ENCODE measurements at regions not wholly inside any gene's neighbourhood (a gene's known extent, or its start where the extent isn't known, plus 50 kb on each side); places are given as distances from the start of the nearest gene placed in this dataset.
"Not testable (repeated sequence)": the region's sequence is repeated elsewhere in the genome, so short reads cannot be mapped to it uniquely, and the experiment has no call there.

DNA sequence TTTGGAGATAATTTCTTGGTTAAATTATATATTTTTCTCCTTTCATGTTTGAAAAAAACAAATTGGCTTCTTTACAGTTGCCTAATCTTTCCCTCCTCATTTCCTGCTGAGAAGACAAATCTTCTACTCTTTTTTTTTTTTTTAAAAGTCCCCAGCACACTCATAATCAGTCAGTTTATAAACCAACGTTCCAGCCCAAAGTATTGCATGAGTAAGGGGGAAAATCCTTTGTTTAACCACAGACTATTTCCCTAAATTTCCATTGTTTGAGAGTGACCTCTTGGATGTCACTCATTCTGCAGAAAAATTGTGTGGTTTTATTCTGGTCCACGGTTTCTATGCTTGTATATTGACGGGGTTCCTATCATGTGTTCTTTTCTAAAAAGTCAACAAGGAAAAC lies 55.1 kb upstream of the TLR4 start:
- no peak for DNase-seq

DNA sequence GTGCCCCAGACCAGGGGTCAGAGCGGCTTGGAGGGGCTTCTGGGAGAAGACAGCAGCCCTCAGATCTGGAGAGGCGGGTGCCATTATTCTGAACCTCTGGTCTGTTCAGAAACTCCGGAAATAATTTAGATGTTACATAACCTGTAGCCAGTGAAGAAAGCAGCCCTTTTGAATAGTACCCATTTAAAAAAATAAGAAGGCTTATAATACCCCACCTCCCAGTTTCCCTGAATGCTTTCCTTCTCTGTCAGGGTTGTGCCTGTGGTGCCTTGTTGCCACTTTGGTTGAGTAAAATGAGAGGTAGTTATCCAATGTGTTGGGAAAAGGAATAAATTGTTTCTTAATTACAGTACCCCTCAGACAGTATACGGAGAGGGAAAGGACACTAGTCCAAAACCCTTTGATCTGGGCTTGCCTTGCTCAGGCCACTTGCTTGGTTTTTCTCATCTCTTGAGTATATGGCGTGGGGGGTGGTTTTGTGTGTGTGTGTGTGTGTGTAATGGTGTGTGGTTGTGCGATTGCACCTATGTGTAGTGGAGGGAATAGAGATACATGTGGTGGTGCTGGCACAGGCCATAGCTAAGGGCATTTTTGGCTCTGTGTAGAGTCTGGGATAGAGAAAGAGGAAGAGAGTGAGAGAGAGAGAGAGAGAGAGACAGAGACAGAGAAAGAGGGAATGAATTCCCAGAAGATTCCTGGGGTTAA lies 59.1 kb upstream of the TLR4 start:
- no peak for DNase-seq

DNA sequence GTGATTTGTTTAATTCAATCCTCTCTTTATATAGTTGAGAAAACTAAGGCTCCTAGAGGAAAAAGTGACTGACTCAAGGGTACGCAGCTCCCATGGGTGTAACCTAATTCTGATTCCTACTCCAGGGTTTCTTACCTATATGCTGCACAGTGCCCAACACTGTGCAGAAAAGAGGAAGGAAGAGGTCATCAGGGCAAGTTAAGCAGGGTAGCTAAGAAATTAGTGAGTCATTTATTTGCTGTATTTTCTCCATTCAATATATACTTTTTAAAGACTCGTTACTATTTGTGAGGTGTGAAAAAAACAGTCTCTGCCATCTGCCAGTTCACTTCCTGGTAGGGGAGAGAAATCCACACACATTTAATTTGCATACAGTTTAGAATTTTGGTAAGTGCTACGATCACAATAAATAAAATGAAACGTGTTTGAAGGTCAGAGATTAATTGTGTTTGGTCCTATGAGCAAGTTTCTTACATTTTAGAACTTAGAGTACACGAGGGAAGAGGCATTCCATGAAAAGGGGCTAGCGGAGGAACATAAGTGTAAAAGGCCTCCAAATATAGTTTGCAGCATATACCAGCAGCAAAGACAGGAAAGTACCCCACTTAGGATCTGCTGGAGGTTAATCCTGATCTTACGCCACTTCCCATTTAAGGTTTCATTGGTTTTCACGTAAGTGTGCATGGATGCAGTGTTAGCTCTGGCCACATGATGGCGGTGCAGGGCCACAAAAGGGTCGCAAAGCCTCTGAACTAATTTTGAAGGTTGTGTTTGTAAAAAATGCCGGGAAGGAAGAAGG lies 59.9 kb upstream of the TLR4 start:
- DNase-seq, result peak; percentile 11

DNA sequence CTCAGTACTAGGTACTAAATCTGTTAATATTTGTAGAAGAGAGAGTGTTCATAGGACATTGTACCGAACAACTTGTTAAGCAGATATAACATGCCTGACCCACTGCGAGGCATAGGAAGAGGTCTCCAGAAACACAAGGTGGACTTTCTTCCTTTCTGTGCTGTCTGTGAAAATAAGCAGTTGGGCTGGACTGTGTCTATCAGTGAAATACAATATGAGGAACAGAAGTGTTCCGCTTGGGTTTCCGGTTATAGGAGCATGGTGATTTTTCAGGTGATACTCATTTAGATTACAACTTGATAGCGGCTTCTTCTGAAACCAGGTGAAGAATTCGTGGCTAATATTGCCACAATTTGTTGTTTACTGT lies 60.9 kb upstream of the TLR4 start:
- no peak for DNase-seq

DNA sequence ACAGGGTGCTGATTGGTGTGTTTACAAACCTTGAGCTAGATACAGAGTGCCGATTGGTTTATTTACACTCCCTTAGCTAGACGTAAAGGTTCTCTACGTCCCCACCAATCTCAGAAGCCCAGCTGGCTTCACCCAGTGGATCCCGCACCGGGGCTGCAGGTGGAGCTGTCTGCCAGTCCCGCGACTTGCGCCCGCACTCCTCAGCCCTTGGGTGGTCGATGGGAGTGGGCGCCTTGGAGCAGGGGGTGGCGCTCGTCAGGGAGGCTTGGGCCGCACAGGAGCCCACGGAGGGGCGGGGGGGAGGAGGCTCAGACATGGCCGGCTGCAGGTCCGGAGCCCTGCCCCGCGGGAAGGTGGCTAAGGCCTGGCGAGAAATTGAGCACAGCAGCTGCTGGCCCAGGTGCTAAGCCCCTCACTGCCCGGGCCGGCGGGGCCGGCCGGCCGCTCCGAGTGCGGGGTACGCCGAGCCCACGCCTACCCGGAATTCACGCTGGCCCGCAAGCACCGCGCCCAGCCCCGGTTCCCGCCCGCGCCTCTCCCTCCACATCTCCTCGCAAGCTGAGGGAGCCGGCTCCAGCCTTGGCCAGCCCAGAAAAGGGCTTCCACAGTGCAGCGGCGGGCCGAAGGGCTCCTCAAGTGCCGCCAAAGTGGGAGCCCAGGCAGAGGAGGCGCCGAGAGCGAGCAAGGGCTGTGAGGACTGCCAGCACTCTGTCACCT lies 61.5 kb upstream of the TLR4 start:
- DNase-seq, result not testable (repeated sequence)

DNA sequence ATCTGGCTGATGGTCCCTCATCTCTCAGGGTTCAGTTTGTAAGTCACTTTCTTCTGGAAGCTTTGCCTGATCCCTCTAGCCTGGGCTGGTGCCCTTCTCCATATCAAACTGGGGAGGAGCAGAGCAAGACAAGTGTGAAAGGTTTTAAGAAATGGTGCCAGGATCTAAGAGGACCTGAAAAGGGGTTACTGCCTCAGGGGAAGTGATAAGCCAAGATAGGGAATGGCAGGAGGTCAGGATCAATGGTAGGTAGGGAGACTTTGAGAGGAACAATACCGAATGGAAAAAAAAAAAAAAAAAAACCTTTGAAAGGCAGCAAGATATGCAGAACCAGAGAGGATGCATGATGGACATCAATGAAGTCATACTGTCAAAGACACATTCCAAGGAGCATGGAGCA lies 67.5 kb upstream of the TLR4 start:
- no peak for DNase-seq

DNA sequence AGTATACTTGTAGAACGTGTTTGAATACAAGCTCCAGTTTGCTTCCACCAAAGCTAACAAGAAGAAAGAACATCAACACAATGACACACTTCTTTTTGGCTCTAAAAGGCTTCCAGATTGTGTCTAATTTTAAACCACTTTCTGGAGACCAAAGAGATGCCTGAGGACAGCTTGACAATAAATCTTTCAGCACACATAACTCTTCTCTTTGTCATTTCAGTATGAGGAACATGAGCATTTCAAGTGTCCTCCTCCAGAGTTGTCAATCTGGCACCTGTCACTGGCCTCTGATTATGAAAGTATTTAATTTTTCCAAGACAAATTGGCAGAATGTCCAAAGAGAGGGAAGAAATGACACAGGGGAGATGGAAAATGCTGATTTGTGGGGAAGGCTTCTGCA lies 79.0 kb upstream of the TLR4 start:
- DNase-seq, result no peak

DNA sequence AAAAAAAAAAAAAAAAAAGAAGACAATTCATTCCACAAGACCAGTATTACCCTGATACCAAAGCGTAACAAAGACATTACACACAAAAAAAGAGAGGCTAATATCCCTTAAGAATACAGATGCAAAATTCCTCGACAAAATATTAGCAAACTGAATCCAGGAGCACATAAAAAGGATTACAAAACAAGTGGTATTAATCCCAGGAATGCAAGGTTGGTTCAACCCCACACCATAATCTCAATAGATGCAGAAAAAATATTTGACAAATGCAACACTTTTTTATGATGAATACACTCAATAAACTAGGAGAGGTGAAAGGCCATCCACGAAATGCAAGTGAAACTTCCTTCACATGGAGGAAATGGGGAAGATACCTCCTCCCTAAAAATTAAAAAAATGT lies 80.1 kb upstream of the TLR4 start:
- no peak for DNase-seq

DNA sequence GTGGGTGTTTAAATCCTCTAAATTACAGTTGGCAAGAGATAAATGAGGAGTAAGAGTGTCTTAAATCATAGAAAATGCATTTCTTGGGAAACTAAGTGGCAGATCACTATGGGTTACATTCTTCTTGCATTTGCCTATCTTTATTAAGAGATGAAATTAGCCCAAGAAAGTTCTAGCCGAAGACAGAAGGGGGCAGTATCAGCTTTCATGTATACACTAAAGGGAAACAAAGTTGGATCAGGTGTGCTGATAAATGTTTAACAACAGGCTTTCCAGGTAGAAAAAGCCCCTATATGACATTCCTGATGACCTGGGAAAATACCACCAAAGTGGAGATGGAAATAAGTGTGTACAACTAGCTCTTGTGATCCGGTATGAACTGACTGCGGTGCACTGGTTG lies 81.9 kb upstream of the TLR4 start:
- DNase-seq, result no peak

DNA sequence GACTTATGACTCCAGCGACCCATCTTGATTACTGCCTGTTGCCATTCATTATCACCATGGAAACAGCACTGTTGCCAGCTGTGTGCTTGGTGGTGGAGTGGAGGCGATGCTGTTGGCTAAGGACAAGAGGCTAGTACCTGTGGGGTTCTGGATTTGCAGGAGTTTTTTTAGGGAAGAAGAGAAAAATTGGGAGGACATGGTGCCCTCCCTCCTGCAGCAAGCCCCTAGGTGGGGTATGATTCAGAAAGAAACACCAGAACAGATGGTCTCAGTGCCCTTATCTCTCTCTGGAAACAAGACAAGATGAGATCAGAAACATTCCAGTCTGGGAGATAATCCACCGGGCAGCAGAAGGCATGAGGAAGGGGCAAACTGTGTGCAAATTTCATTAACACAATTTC lies 87.8 kb upstream of the TLR4 start:
- DNase-seq, result no peak

DNA sequence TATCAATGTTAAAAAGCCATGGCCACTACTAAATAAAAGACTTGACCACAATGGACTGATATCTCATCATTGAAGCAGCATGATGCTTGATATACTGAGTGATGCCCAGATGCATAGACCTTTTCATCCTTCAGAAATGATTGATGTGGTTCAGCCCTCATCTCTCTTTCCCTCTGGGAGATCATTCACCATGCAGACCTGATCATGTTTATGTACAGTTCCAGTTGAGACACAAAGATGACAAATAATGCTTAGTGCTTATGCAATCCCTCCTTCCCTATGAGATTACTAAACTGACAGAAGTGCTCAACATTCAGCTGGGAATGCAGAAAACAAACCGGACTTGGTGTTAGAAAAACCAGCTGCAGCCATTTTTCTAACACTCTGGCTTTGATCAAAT lies 91.9 kb upstream of the TLR4 start:
- DNase-seq, result no peak

DNA sequence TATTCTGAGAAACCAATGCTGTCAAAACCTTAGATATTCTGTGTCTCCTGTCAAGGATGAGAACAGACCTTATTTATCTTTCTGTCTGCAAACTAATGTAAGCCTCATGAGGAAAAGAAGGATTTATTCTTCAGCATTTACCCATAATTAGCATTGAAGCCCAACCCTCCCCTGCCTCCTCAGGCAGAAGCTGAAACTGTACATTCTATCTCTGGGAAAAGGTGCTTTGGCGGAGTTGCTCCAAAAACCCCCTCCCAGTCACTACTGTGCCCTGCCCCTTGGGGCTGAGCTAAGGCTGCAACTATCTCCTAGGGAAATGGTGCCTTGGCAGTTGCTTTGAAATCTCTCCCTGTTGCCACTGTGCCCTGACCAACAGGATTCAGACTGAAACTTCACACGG lies 106.2 kb upstream of the TLR4 start:
- DNase-seq, result no peak

DNA sequence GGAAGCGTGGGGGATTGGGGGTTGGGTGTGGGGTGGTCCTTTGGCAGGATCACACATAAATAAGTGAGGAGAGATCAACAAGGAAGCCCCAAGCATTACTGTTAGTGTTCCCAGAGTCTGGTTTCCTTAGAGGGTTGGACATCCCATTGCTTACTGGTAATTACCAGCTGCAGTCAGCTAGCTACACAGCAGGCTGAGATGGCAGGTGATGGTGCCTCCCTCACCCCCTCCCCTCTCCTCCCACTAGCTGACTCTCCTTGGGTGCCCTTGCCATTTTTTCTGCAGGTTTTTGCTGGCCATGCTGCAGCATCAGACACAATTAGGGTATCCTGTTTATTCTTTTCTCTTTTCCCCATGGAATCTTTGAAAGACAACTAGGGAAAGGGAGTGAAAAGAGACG lies 107.5 kb upstream of the TLR4 start:
- DNase-seq, result no peak

DNA sequence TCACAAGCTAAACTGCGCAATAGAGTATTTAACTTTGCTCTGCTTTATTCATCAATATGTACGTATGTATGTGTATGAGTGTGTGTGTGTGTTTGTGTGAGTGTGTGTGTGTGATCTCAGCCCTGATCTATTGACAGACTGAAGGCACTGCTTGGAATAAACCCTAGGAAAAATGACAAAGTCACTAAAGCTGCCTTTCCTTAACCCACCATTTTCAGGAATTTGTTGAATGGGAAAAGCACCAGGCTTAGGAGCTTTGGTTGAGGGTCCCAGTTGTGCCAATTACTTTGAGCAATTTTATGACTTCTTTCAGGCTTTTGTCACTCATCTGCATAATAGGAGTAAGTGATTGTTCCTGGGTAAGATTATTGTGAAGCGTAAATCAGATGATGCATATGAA lies 108.6 kb upstream of the TLR4 start:
- no peak for DNase-seq

DNA sequence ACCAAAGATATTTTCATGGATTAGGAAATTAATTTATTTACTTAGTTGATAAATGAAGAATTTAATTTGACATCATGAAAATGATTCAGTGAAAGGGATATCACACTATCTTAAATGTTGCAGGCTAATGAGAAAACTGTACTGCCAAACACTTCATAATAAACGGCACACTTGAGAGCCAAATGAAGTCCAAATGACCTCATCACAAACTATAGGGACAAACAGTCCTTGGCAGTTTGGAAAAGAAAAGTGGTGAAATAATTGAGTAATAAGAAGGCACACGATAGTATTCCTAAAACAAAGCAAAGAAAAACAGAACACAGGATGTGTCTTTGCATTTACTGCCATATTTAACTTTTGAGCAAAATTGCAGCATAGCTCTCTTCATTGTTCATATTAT lies 116.9 kb upstream of the TLR4 start:
- no peak for DNase-seq

DNA sequence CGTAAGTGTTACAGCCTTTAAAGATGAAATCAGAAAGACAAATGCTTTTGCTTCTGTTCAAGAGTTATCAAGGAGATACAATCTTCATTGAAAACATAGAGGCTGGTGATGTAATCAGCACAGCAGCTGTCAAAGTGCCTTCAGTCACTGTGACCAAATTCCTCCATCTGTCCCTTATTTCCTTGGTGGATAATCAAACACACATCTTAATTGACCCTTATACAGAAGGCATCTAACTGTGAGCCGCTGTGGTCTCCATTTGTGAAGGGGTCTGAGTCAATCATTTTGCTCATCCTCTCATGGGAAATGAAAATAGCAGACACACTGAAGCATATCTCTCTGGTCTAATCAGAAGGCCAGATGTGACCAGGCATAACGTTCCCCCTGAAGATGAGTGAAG lies 130.1 kb upstream of the TLR4 start:
- DNase-seq, result no peak

DNA sequence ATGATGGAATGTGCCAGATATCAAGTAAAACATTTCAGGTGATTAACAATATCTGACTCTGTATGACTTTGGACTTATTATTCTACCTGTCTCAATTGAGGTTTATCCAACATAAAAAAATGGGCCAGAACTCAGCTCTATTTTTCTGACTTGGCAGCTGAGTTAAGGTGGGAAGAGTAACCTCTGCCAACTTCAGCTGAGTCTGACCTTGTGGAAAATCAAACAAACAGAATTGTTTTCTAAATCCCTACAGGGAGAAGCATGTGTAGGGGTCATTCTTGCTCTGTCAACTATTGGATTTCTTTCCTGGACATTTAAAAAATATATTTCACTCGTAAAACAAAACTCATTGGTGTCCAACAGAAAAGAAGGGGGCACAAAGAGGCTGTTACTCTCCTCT lies 139.4 kb upstream of the TLR4 start:
- DNase-seq, result no peak

DNA sequence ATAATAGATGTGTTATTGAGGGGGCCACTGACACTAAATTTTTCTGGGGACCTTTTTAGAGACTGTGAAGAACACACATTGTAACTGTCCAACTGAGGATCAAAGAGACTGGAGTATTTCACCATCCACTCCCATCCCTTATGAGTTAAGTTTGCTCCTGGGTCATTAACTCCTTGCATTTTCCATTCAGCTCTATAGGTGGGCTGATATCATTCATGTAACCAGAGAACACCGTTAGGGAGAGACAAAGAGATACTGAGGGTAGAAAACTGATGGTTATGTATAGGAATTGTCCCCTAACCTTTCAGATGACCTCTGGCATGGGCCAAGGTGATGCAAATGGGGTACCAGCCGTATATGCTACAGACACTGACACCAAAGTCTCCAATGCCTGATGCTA lies 142.4 kb upstream of the TLR4 start:
- DNase-seq, result no peak

DNA sequence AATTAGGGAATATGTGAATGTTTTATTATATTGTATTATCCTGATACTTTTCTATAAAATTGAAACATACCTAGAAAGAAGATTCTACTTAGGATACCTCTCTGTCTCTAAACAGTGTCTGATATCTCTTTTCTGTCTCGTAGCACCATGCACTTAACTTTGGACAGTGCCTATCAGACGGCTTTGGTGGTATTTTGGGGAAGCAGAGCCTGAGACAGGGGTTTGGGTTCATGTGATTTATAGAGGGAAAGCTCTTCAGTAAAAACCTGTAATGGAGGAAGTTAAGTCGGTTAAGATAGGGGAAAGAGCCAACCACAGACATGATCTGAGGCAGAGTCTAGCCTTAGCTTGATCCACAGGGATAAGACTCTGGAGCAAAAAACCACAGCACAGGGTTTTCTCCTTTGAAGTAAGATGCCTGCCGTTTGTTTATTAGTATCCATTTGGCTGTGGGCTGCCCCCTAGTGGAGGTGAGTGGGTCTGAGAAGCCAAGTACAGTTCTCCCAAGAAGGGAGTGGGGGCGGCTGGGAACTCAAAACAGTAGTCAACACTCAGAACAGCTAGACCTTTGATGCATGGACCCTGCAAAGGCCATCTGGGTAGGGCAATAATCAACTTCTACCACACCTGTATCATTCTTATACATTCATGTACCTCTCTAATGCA lies 141.2 kb upstream of the ASTN2 start:
- DNase-seq, result no peak

DNA sequence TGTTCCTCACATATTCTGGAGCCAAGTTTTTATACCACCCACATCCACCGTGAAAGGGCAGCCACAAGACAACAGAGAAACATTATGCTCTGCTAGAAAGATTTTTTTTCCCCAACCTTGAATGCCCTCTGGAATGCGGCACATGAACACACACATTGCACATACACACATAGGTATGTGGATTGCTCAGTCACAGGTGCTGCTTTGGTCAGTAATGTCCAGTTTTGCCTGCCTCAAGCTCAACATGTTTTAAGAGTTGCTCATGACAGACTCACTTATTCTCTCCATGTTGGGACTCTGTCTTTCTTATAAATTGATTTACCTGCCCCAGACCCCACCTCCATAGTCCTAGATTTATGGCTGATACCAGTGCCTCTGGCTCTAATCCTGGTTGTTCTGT lies 138.0 kb upstream of the ASTN2 start:
- no peak for DNase-seq

DNA sequence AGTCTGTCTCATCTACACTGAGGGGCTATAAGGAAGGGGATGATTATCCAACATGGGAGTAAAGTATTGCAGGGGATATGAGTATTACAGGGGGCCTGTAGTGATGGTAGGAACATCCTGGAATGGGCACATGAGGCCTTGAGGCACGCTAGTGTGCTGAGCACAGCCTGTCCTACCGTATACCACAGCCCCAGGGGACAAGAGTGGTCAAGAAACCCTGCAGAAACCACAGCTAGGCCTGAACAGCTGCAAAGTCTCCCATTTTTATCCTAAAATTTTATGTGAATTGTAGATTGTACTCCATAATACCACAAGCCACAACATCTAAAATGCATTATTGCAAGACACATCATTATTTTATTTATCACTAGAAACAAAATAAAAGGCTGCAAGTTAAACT lies 136.3 kb upstream of the ASTN2 start:
- DNase-seq, result no peak

DNA sequence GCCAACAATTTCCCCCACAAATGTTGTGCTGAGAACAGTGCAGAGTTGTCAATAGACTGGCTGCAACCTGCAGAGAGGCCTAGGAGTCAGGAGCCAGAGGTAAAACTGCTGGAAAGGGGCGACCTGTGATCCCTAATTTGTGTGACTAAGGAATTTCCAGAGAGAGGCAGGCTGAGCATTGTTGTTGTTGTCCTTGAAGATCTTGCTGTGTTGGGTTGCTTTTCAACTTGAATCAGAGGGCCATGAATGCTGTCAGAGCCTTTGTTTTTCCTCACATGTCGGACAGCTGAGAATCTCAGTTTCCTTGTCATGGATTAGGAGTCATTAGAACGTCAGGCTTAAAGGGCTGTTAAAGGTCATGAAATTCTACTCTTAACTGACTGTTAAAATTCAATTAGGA lies 134.6 kb upstream of the ASTN2 start:
- no peak for DNase-seq

DNA sequence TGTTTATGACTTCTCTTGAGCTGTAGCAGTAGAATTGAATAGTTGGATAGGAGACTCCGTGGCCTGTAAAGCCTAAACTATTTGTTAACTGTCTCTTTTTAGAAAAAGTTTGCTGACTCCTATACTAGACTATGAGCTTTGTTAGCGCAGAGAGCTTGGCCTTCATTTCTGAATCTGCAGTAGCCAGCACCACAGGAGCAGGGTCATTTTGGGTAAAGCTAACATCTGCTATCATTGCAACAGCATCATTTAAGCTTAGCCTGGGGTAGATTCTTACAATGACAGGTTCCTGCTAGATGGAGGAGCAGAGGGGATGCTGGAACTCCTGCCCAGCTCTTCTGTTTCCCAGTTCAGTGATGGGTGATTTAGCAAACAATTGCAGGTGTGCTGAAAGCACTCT lies 133.7 kb upstream of the ASTN2 start:
- no peak for DNase-seq

DNA sequence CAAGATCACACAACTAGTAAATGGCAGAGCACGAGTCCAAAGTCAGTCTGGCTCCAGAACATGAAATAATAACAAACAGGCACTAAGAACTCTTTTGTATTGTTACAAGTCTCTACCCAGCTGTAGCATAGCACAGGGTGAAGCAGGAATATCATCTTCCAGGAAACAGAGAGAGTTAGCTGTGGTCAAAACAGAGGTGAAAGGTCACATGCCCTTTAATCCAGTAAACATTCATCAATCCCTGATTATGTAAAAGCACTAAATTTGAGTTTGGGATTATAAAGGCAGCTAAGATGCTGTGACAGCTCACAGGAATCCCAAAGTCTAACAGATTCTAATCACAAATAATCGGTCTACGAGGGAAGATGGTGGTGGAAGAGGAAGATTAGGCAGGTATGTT lies 133.0 kb upstream of the ASTN2 start:
- no peak for DNase-seq

Data from central memory CD4-positive, alpha-beta T cell (primary cell).